ENCODE measurements at regions not wholly inside any gene's neighbourhood (a gene's known extent, or its start where the extent isn't known, plus 50 kb on each side); places are given as distances from the start of the nearest gene placed in this dataset.

DNA sequence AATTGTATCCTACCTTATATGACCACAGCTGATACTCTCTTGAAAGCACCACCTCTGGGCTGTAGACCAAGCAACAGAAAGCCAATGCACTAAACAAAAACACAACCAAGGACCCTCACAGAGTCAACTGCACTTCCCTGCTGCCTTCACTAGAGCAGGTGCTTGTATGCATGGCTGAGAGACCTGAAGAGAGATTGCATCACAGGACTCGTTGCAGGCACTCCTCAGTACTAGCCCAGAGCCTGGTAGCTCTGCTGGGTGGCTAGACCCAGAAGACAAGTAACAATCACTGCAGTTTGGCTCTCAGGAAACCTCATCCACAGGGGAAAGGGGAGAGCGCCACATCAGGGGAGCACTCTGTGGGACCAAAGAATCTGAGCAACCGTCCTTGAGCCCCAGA is 521.6 kb upstream of the IMPG1 start:
- Histone ChIP-seq H3K27me3 (no peaks in the 10 kb centered on the region), H3K4me1 (no peaks in the 10 kb centered on the region), H3K9me3 (no peaks in the 10 kb centered on the region), H3K36me3 (no peaks in the 10 kb centered on the region), H3K4me3 (no peak overlapping the region), H3K27ac (no peak overlapping the region)
- DNase-seq, result no peak
- intact Hi-C loops (cut with DNase I; ENCODE audit: low total_unique reads), result no loop called here
- 46 to 83% (median 78%) methylated on average over 3 of the region's 3 CpGs for WGBS, 5 donors
- TF ChIP-seq EP300 (IDR thresholded peaks at IDR 0.05), result no peak
- TF ChIP-seq POLR2A (IDR thresholded peaks at IDR 0.05), result no peak
- no peak for TF ChIP-seq POLR2AphosphoS5 (IDR thresholded peaks at IDR 0.05)
- TF ChIP-seq, protein P1, sequence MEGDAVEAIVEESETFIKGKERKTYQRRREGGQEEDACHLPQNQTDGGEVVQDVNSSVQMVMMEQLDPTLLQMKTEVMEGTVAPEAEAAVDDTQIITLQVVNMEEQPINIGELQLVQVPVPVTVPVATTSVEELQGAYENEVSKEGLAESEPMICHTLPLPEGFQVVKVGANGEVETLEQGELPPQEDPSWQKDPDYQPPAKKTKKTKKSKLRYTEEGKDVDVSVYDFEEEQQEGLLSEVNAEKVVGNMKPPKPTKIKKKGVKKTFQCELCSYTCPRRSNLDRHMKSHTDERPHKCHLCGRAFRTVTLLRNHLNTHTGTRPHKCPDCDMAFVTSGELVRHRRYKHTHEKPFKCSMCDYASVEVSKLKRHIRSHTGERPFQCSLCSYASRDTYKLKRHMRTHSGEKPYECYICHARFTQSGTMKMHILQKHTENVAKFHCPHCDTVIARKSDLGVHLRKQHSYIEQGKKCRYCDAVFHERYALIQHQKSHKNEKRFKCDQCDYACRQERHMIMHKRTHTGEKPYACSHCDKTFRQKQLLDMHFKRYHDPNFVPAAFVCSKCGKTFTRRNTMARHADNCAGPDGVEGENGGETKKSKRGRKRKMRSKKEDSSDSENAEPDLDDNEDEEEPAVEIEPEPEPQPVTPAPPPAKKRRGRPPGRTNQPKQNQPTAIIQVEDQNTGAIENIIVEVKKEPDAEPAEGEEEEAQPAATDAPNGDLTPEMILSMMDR (IDR thresholded peaks at IDR 0.05), result no peak

DNA sequence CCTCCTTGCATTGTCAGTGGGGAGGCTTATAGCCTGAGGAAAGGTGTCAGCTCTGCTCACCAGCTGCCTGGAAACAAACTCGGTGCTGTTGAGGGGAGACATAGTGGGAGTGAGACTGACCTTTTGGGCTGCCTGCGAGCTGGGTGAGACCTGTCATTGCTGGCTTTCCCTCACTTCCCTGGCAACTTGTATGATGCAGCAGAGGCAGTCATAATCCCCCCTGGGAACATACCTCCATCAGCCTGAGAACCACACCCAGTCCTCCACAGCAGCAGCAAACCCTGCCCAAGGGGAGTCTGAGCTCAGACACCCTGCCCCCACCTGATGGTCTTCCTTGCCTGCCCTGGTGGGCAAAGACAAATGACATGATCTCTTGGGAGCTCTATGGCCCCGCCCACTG is 521.2 kb upstream of the IMPG1 start:
- Histone ChIP-seq H3K4me3 (no peak overlapping the region), H3K27me3 (no peaks in the 10 kb centered on the region), H3K9me3 (no peaks in the 10 kb centered on the region), H3K4me1 (no peaks in the 10 kb centered on the region), H3K36me3 (no peaks in the 10 kb centered on the region), H3K27ac (no peak overlapping the region)
- DNase-seq, result no peak
- WGBS, 5 donors, result 60 to 88% (median 76%) methylated on average over 3 of the region's 3 CpGs
- TF ChIP-seq POLR2A (IDR thresholded peaks at IDR 0.05), result no peak
- no peak for TF ChIP-seq EP300 (IDR thresholded peaks at IDR 0.05)
- TF ChIP-seq POLR2AphosphoS5 (IDR thresholded peaks at IDR 0.05), result no peak
- intact Hi-C loops (cut with DNase I; ENCODE audit: low total_unique reads), result no loop called here

DNA sequence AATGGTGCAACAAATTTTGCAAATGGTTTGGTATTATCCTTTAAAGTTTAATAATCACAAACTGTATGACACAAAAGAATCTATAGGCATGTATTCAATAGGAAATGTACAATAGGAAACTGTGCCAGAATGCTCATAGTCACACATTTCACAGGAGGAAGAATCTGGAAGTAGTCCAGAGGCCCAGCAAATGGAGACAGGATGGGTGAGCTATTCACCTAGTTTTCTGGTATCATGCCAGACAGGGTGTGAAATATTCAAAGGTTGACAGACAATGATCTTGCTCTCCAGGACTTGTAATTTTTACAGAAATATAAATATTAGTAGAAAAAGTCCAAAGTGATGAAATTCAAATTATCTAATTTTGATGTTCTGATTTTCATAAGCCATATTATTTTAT is 520.1 kb upstream of the IMPG1 start:
- no peaks in the 10 kb centered on the region for H3K27me3 ChIP-seq
- H3K9me3 ChIP-seq, result no peaks in the 10 kb centered on the region
- no peaks in the 10 kb centered on the region for H3K4me1 ChIP-seq
- no peak overlapping the region for H3K4me3 ChIP-seq
- TF ChIP-seq, protein P1 (IDR thresholded peaks at IDR 0.05), result no peak
- TF ChIP-seq POLR2AphosphoS5 (IDR thresholded peaks at IDR 0.05) (no peak), POLR2A (IDR thresholded peaks at IDR 0.05) (no peak), EP300 (IDR thresholded peaks at IDR 0.05) (no peak)
- no peaks in the 10 kb centered on the region for H3K36me3 ChIP-seq
- DNase-seq, result no peak
- intact Hi-C loops (cut with DNase I; ENCODE audit: low total_unique reads), result no loop called here
- no peak overlapping the region for H3K27ac ChIP-seq

DNA sequence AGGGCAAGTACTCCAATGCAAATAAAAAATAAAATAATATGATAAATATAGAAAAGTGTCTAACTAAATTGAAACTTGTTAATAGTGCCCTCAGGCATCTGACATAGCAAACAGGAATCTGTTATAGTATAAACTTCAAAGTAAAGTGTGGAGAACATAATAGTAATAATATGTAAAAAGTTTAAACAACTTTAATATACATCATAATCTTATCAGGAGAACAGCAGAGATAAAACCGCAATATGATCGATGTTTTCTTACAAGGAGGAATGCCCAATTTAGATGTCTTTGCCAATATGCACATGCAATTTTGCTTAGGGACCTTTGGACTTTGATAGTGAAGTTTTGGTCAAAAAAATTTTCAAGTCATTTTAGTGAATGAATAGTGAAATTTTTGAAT is 514.8 kb upstream of the IMPG1 start:
- Histone ChIP-seq H3K27me3 (no peaks in the 10 kb centered on the region), H3K36me3 (no peaks in the 10 kb centered on the region), H3K9me3 (no peaks in the 10 kb centered on the region), H3K4me1 (no peaks in the 10 kb centered on the region), H3K4me3 (no peak overlapping the region), H3K27ac (no peak overlapping the region)
- 22 to 43% (median 24%) methylated on average over 2 of the region's 2 CpGs for WGBS, 5 donors
- intact Hi-C loops (cut with DNase I; ENCODE audit: low total_unique reads), result no loop called here
- DNase-seq, result no peak
- no peak for TF ChIP-seq POLR2AphosphoS5 (IDR thresholded peaks at IDR 0.05)
- TF ChIP-seq, protein P1 (IDR thresholded peaks at IDR 0.05), result no peak
- no peak for TF ChIP-seq POLR2A (IDR thresholded peaks at IDR 0.05)

DNA sequence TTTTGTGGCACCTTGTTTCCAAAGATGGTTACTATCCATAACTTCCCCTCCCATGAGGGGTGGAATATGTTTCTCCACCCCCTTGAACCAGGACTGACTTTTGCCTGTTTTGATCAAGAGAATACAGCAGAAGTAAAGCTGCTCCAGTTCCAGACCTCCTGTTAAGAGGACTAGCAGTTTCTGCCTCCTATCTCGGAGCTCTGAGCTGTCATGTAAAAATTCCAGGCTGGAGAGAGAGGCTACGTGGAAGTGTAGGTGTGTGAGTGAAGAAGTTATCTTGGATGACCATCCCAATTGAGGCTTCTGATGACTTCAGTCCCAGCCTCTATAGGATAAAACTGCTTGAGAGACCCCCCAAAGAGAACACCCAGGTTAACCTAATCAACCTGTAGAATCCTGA is 511.7 kb upstream of the IMPG1 start:
- TF ChIP-seq POLR2AphosphoS5 (IDR thresholded peaks at IDR 0.05) (no peak), POLR2A (IDR thresholded peaks at IDR 0.05) (no peak), EP300 (IDR thresholded peaks at IDR 0.05) (no peak)
- TF ChIP-seq, protein P1 (IDR thresholded peaks at IDR 0.05), result no peak
- Histone ChIP-seq H3K4me1 (no peaks in the 10 kb centered on the region), H3K27ac (no peak overlapping the region), H3K36me3 (no peaks in the 10 kb centered on the region), H3K27me3 (no peaks in the 10 kb centered on the region), H3K9me3 (no peaks in the 10 kb centered on the region), H3K4me3 (no peak overlapping the region)
- DNase-seq, result no peak
- intact Hi-C loops (cut with DNase I; ENCODE audit: low total_unique reads), result no loop called here
- WGBS, 5 donors, result 45 to 69% (median 61%) methylated on average over 2 of the region's 2 CpGs
